ENCODE measurements at regions not wholly inside any gene's neighbourhood (a gene's known extent, or its start where the extent isn't known, plus 50 kb on each side); places are given as distances from the start of the nearest gene placed in this dataset.

GRCh38 chr9:38335686-38336085 lies 56.8 kb upstream of the ALDH1B1 start:
- no peak overlapping the region for H3K4me3 ChIP-seq (ENCODE audit: low read depth in 1 of 3, low read length in 3 of 3)
- TF ChIP-seq TAF1 (conservative IDR thresholded peaks at IDR 0.05), result no peak
- no peak for TF ChIP-seq MAX (IDR thresholded peaks at IDR 0.05)
- no peak for TF ChIP-seq FOXA1 (IDR thresholded peaks at IDR 0.05)
- TF ChIP-seq JUND (IDR thresholded peaks at IDR 0.05), result no peak
- no peak for TF ChIP-seq YY1 (IDR thresholded peaks at IDR 0.05)
- no peak for TF ChIP-seq GABPA (IDR thresholded peaks at IDR 0.05 in 1 of 2, conservative IDR thresholded peaks at IDR 0.05 in 1 of 2)
- TF ChIP-seq RAD21 (IDR thresholded peaks at IDR 0.05), result no peak
- TF ChIP-seq, protein P1, sequence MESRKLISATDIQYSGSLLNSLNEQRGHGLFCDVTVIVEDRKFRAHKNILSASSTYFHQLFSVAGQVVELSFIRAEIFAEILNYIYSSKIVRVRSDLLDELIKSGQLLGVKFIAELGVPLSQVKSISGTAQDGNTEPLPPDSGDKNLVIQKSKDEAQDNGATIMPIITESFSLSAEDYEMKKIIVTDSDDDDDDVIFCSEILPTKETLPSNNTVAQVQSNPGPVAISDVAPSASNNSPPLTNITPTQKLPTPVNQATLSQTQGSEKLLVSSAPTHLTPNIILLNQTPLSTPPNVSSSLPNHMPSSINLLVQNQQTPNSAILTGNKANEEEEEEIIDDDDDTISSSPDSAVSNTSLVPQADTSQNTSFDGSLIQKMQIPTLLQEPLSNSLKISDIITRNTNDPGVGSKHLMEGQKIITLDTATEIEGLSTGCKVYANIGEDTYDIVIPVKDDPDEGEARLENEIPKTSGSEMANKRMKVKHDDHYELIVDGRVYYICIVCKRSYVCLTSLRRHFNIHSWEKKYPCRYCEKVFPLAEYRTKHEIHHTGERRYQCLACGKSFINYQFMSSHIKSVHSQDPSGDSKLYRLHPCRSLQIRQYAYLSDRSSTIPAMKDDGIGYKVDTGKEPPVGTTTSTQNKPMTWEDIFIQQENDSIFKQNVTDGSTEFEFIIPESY (IDR thresholded peaks at IDR 0.05), result no peak
- no peak for TF ChIP-seq FOXA2 (IDR thresholded peaks at IDR 0.05)
- TF ChIP-seq RXRA (IDR thresholded peaks at IDR 0.05), result no peak
- TF ChIP-seq HNF4A (conservative IDR thresholded peaks at IDR 0.05), result no peak
- TF ChIP-seq, protein P2, sequence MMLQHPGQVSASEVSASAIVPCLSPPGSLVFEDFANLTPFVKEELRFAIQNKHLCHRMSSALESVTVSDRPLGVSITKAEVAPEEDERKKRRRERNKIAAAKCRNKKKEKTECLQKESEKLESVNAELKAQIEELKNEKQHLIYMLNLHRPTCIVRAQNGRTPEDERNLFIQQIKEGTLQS (IDR thresholded peaks at IDR 0.05), result no peak
- no peak for TF ChIP-seq SP1 (IDR thresholded peaks at IDR 0.05)
- TF ChIP-seq NR2F2 (IDR thresholded peaks at IDR 0.05), result no peak
- TF ChIP-seq REST (IDR thresholded peaks at IDR 0.05), result no peak
- TF ChIP-seq, protein P3, sequence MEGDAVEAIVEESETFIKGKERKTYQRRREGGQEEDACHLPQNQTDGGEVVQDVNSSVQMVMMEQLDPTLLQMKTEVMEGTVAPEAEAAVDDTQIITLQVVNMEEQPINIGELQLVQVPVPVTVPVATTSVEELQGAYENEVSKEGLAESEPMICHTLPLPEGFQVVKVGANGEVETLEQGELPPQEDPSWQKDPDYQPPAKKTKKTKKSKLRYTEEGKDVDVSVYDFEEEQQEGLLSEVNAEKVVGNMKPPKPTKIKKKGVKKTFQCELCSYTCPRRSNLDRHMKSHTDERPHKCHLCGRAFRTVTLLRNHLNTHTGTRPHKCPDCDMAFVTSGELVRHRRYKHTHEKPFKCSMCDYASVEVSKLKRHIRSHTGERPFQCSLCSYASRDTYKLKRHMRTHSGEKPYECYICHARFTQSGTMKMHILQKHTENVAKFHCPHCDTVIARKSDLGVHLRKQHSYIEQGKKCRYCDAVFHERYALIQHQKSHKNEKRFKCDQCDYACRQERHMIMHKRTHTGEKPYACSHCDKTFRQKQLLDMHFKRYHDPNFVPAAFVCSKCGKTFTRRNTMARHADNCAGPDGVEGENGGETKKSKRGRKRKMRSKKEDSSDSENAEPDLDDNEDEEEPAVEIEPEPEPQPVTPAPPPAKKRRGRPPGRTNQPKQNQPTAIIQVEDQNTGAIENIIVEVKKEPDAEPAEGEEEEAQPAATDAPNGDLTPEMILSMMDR (IDR thresholded peaks at IDR 0.05; ENCODE audit: low read depth, low read length, missing input control), result no peak
- TF ChIP-seq EGR1 (IDR thresholded peaks at IDR 0.05; ENCODE audit: low read depth in 2 of 2), result no peak
- H3K36me3 ChIP-seq (ENCODE audit: control insufficient read depth in 4 of 4, insufficient read depth in 3 of 4, low read depth in 1 of 4, low read length in 3 of 4), result no peaks in the 10 kb centered on the region
- no peak overlapping the region for H3K9ac ChIP-seq (ENCODE audit: low read depth in 1 of 2, low read length in 2 of 2)
- H3K4me1 ChIP-seq (ENCODE audit: control insufficient read depth in 4 of 4, insufficient read depth in 4 of 4, low read length in 3 of 4), result peaks cover 0 to 6% (median 3%) of the 10 kb centered on the region in 4 donors
- DNase-seq (ENCODE audit: low spot score), result no peak
- H3K27me3 ChIP-seq (ENCODE audit: control insufficient read depth in 4 of 4, insufficient read depth in 4 of 4, low read length in 3 of 4), result no peaks in the 10 kb centered on the region
- H3K9me3 ChIP-seq (ENCODE audit: control insufficient read depth in 4 of 4, low read length in 3 of 4), result no peaks in the 10 kb centered on the region
- 95% methylated on average over 1 of the region's 1 CpG for WGBS
- H3K27ac ChIP-seq (ENCODE audit: low read depth in 1 of 2, low read length in 2 of 2), result no peak overlapping the region

DNA sequence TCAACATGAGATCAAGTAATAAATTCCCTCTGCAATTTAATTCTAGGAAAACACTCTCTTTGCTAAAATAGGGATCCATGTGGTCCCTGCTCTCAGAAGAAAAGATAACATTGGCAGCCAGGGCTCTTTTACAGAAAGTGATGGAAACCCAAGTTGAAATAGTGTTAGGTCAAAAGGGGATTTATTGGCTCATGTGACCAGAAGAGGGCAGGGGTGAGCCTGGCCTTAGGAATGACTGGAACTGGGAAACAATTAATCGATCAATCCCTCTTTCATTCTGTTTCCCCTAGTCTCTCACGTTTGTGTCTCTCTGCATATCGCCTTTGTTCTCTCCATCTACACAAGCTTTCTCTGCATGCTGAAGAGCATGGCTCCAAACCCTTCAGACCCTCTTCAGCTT lies 58.3 kb upstream of the ALDH1B1 start:
- H3K27ac ChIP-seq (ENCODE audit: low read depth in 1 of 2, low read length in 2 of 2), result no peak overlapping the region
- no peak overlapping the region for H3K4me3 ChIP-seq (ENCODE audit: low read depth in 1 of 3, low read length in 3 of 3)
- TF ChIP-seq NR2F2 (IDR thresholded peaks at IDR 0.05) (peak; percentile 21), JUND (IDR thresholded peaks at IDR 0.05) (no peak), RAD21 (IDR thresholded peaks at IDR 0.05) (peak; percentile 53 to 67)
- TF ChIP-seq, protein P3 (IDR thresholded peaks at IDR 0.05; ENCODE audit: low read depth, low read length, missing input control), result peak; percentile 30
- H3K27me3 ChIP-seq (ENCODE audit: control insufficient read depth in 4 of 4, insufficient read depth in 4 of 4, low read length in 3 of 4), result no peaks in the 10 kb centered on the region
- H3K4me1 ChIP-seq (ENCODE audit: control insufficient read depth in 4 of 4, insufficient read depth in 4 of 4, low read length in 3 of 4), result peaks cover 0 to 6% (median 3%) of the 10 kb centered on the region in 4 donors
- H3K9ac ChIP-seq (ENCODE audit: low read depth in 1 of 2, low read length in 2 of 2), result no peak overlapping the region
- DNase-seq (ENCODE audit: low spot score), result no peak
- no peaks in the 10 kb centered on the region for H3K36me3 ChIP-seq (ENCODE audit: control insufficient read depth in 4 of 4, insufficient read depth in 3 of 4, low read depth in 1 of 4, low read length in 3 of 4)
- 36% methylated on average over 3 of the region's 3 CpGs for WGBS
- H3K9me3 ChIP-seq (ENCODE audit: control insufficient read depth in 4 of 4, low read length in 3 of 4), result no peaks in the 10 kb centered on the region

All from liver (tissue), 8 donors.